ENCODE measurements at regions not wholly inside any gene's neighbourhood (a gene's known extent, or its start where the extent isn't known, plus 50 kb on each side); places are given as distances from the start of the nearest gene placed in this dataset.

GRCh38 chr5:63310644-63311043, 651.6 kb downstream of the HTR1A start:
- TF ChIP-seq CTCF (IDR thresholded peaks at IDR 0.05; ENCODE audit: control extremely low read depth, extremely low read depth, low read depth, missing control alignments), result no peak
- ChIA-PET POLR2A (no interaction called here), CTCF (no interaction called here)
- no peak for DNase-seq (ENCODE audit: extremely low spot score)

- POLR2A ChIA-PET, result no interaction called here
- no peak for TF ChIP-seq CTCF (IDR thresholded peaks at IDR 0.05; ENCODE audit: control extremely low read depth, extremely low read depth, low read depth, missing control alignments)
- CTCF ChIA-PET, result interaction anchor here (0.6 kb wide), 1 partner anchor 1607 kb away, joined by 3 read pairs; no protein-coding TSS in a partner anchor
- DNase-seq (ENCODE audit: extremely low spot score), result no peak
Measured at GRCh38 chr5:63306909-63307308, 655.3 kb downstream of the HTR1A start.

GRCh38 chr5:63293317-63293716, 668.9 kb downstream of the HTR1A start:
- no peak for DNase-seq (ENCODE audit: extremely low spot score)
- CTCF ChIA-PET, result no interaction called here
- POLR2A ChIA-PET, result no interaction called here
- TF ChIP-seq CTCF (IDR thresholded peaks at IDR 0.05; ENCODE audit: control extremely low read depth, extremely low read depth, low read depth, missing control alignments), result no peak

GRCh38 chr5:63286724-63287123, 675.5 kb downstream of the HTR1A start:
- DNase-seq (ENCODE audit: extremely low spot score), result no peak
- TF ChIP-seq CTCF (IDR thresholded peaks at IDR 0.05; ENCODE audit: control extremely low read depth, extremely low read depth, low read depth, missing control alignments), result no peak
- ChIA-PET POLR2A (no interaction called here), CTCF (no interaction called here)

GRCh38 chr5:63263411-63263810, 684.8 kb downstream of the LRRC70 start:
- DNase-seq (ENCODE audit: extremely low spot score), result no peak
- POLR2A ChIA-PET, result no interaction called here
- CTCF ChIA-PET, result no interaction called here
- no peak for TF ChIP-seq CTCF (IDR thresholded peaks at IDR 0.05; ENCODE audit: control extremely low read depth, extremely low read depth, low read depth, missing control alignments)

GRCh38 chr5:63262185-63262981, 683.8 kb downstream of the LRRC70 start:
- ChIA-PET CTCF (no interaction called here), POLR2A (no interaction called here)
- TF ChIP-seq CTCF (IDR thresholded peaks at IDR 0.05; ENCODE audit: control extremely low read depth, extremely low read depth, low read depth, missing control alignments), result no peak
- DNase-seq (ENCODE audit: extremely low spot score), result no peak
